Keratinocyte (primary cell): ENCODE measurements at regions not wholly inside any gene's neighbourhood (a gene's known extent, or its start where the extent isn't known, plus 50 kb on each side); places are given as distances from the start of the nearest gene placed in this dataset.

Experiments used
- DNase-seq: peaks from one replicate; pipeline ENCODE4 v3.0.0-alpha.2; 2011; ENCODE audit warnings: low read depth, missing footprints, low spot score
- FAIRE-seq: peaks from 2 replicates; lab custom pipeline; 2011; peaks lifted over from hg19 to GRCh38; lab: Jason Lieb, UNC
- H2AFZ ChIP-seq: 2 replicates; pipeline ENCODE4 v1.6.0; 2012; ENCODE audit warnings: low read length, control low read depth, inconsistent platforms; ENCODE audit not compliant: control insufficient read depth
- H3K27ac ChIP-seq: 2 replicates; pipeline ENCODE4 v1.5.1; 2011; ENCODE audit warnings: low read length; ENCODE audit not compliant: control insufficient read depth, insufficient read depth
- H3K27me3 ChIP-seq: 3 replicates; pipeline ENCODE4 v1.6.0; 2011; ENCODE audit warnings: low read length; ENCODE audit not compliant: control insufficient read depth, insufficient read depth; ENCODE audit errors: extremely low read depth
- H3K36me3 ChIP-seq, 2 experiments: 2 replicates in 1 of 2; 3 replicates in 1 of 2; pipeline ENCODE4 v1.5.1; 2011; ENCODE audit warnings: low read length in 2 of 2, mild to moderate bottlenecking in 1 of 2; ENCODE audit not compliant: control insufficient read depth in 2 of 2, insufficient read depth in 2 of 2; ENCODE audit errors: extremely low read depth in 1 of 2
- H3K4me1 ChIP-seq: 3 replicates; pipeline ENCODE4 v1.5.1; 2011; ENCODE audit warnings: low read length; ENCODE audit not compliant: control insufficient read depth, insufficient read depth; ENCODE audit errors: extremely low read depth
- H3K4me2 ChIP-seq: 3 replicates; pipeline ENCODE4 v1.6.0; 2011; ENCODE audit warnings: low read depth, low read length; ENCODE audit not compliant: control insufficient read depth, insufficient read depth; ENCODE audit errors: extremely low read depth
- H3K4me3 ChIP-seq, 3 experiments: fragments of 200-600 bp in 1 of 3; sonication (generic) in 1 of 3; 2 replicates in 2 of 3; 3 replicates in 1 of 3; pipeline ENCODE4 v1.5.1; 2011 to 2016; ENCODE audit warnings: low read length in 3 of 3, mild to moderate bottlenecking in 3 of 3, control low read depth in 2 of 3, inconsistent platforms in 1 of 3, low read depth in 1 of 3, mixed read lengths in 1 of 3, mixed run types in 1 of 3, moderate library complexity in 1 of 3; ENCODE audit not compliant: control insufficient read depth in 2 of 3, insufficient read depth in 2 of 3; ENCODE audit errors: extremely low read depth in 1 of 3
- H3K79me2 ChIP-seq: 2 replicates; pipeline ENCODE4 v1.6.0; 2012; ENCODE audit warnings: low read length; ENCODE audit not compliant: control insufficient read depth, insufficient read depth
- H3K9ac ChIP-seq: 3 replicates; pipeline ENCODE4 v1.6.0; 2011; ENCODE audit warnings: low read length; ENCODE audit not compliant: control insufficient read depth, insufficient read depth; ENCODE audit errors: extremely low read depth
- H3K9me1 ChIP-seq: 3 replicates; pipeline ENCODE4 v1.6.0; 2011; ENCODE audit warnings: low read length; ENCODE audit not compliant: control insufficient read depth, insufficient read depth; ENCODE audit errors: extremely low read depth
- H3K9me3 ChIP-seq: 2 replicates; pipeline ENCODE4 v1.5.1; 2012; ENCODE audit warnings: low read depth, low read length; ENCODE audit not compliant: control insufficient read depth
- H4K20me1 ChIP-seq: 3 replicates; pipeline ENCODE4 v1.6.0; 2011; ENCODE audit warnings: low read length; ENCODE audit not compliant: control insufficient read depth, insufficient read depth; ENCODE audit errors: extremely low read depth
- EZH2 ChIP-seq: IDR thresholded peaks from one replicate; pipeline ENCODE4 v1.6.1; 2012; ENCODE audit warnings: inconsistent platforms, mild to moderate bottlenecking, low read length, moderate library complexity
- dilution Hi-C: fragments of 300-500 bp; cut with MboI; formaldehyde crosslinking; loops from one replicate; pipeline ENCODE4 v1.7.0; 2020; ENCODE audit warnings: low sequenced_read_pairs; ENCODE audit not compliant: extremely low pct_ligation_motif_present
- TF ChIP-seq, protein P1 (sequence below), 3 experiments: IDR thresholded peaks in 1 of 3; conservative IDR thresholded peaks in 1 of 3; optimal IDR thresholded peaks in 1 of 3; 2 replicates in 2 of 3; 3 replicates in 1 of 3; pipeline versions ENCODE3 to v1.5.1; 2011; ENCODE audit warnings: low read length in 3 of 3, mild to moderate bottlenecking in 3 of 3, moderate library complexity in 2 of 3, control low read depth in 1 of 3, inconsistent platforms in 1 of 3; ENCODE audit not compliant: insufficient read depth in 2 of 3; ENCODE audit errors: extremely low read depth in 1 of 3

GRCh38 chr6:139650941-139651340 lies 276.5 kb upstream of the CITED2 start:
- dilution Hi-C loops = no loop called here
- Histone ChIP-seq H3K79me2 (no peaks in the 10 kb centered on the region), H3K9me3 (no peaks in the 10 kb centered on the region), H2AFZ (no peak overlapping the region), H4K20me1 (no peaks in the 10 kb centered on the region), H3K36me3 (no peaks in the 10 kb centered on the region), H3K9me1 (no peaks in the 10 kb centered on the region), H3K27me3 (no peaks in the 10 kb centered on the region), H3K4me3 (no peak overlapping the region), H3K27ac (no peak overlapping the region), H3K4me2 (no peak overlapping the region), H3K4me1 (no peaks in the 10 kb centered on the region), H3K9ac (no peak overlapping the region)
- DNase-seq = no peak
- FAIRE-seq = no peak
- no peak for TF ChIP-seq EZH2
- TF ChIP-seq, protein P1, sequence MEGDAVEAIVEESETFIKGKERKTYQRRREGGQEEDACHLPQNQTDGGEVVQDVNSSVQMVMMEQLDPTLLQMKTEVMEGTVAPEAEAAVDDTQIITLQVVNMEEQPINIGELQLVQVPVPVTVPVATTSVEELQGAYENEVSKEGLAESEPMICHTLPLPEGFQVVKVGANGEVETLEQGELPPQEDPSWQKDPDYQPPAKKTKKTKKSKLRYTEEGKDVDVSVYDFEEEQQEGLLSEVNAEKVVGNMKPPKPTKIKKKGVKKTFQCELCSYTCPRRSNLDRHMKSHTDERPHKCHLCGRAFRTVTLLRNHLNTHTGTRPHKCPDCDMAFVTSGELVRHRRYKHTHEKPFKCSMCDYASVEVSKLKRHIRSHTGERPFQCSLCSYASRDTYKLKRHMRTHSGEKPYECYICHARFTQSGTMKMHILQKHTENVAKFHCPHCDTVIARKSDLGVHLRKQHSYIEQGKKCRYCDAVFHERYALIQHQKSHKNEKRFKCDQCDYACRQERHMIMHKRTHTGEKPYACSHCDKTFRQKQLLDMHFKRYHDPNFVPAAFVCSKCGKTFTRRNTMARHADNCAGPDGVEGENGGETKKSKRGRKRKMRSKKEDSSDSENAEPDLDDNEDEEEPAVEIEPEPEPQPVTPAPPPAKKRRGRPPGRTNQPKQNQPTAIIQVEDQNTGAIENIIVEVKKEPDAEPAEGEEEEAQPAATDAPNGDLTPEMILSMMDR (optimal IDR thresholded peaks at IDR 0.05 in 1 of 3, IDR thresholded peaks at IDR 0.05 in 1 of 3, conservative IDR thresholded peaks at IDR 0.05 in 1 of 3; ENCODE audit: extremely low read depth in 1 of 3, insufficient read depth in 2 of 3, low read length in 3 of 3) = no peak

GRCh38 chr6:139649732-139650131 lies 275.3 kb upstream of the CITED2 start:
- Histone ChIP-seq H4K20me1 (no peaks in the 10 kb centered on the region), H3K4me1 (no peaks in the 10 kb centered on the region), H3K4me3 (no peak overlapping the region), H3K36me3 (no peaks in the 10 kb centered on the region), H3K27me3 (no peaks in the 10 kb centered on the region), H3K9me1 (no peaks in the 10 kb centered on the region), H3K27ac (no peak overlapping the region), H2AFZ (no peak overlapping the region), H3K79me2 (no peaks in the 10 kb centered on the region), H3K4me2 (no peak overlapping the region), H3K9ac (no peak overlapping the region), H3K9me3 (no peaks in the 10 kb centered on the region)
- TF ChIP-seq, protein P1 (optimal IDR thresholded peaks at IDR 0.05 in 1 of 3, IDR thresholded peaks at IDR 0.05 in 1 of 3, conservative IDR thresholded peaks at IDR 0.05 in 1 of 3; ENCODE audit: extremely low read depth in 1 of 3, insufficient read depth in 2 of 3, low read length in 3 of 3) = no peak
- no peak for TF ChIP-seq EZH2
- DNase-seq (no peak), FAIRE-seq (no peak)
- dilution Hi-C loops = no loop called here
